ENCODE measurements at regions not wholly inside any gene's neighbourhood (a gene's known extent, or its start where the extent isn't known, plus 50 kb on each side); places are given as distances from the start of the nearest gene placed in this dataset.

DNA sequence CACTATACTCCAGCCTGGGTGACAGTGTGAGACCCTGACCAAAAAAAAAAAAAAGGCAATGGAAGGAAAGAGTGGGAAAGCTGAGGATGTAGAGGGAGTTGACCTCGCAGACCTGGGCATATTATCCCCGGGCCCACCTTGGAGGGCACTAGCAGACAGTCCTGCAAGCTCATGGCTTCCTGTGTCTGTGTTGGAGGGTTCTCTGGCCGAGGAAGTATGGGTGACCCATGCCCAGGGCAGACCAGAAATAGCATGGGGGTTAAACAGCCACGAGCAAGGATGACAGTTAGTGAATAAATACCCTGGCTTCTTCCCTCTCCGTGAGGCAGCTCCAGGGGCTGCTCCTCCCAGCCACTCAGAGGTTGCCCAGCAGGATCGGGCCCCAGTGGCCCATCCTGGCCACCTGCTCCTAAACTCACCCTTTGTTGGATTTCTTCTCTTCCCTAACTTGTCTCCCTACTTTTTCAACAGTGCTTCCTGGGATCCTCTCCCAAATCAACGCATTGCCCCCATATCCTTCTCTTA lies 485.8 kb downstream of the ZNF536 start:
- Histone ChIP-seq H3K4me1 (ENCODE audit: insufficient read depth, low read length) (no peaks in the 10 kb centered on the region), H3K27ac (ENCODE audit: insufficient read length, low read depth, low read length) (no peak overlapping the region), H3K79me2 (ENCODE audit: insufficient read depth, low read length) (no peaks in the 10 kb centered on the region), H4K20me1 (ENCODE audit: control insufficient read depth, insufficient read depth, insufficient read length) (no peaks in the 10 kb centered on the region), H4K8ac (replicated peaks; ENCODE audit: insufficient read length, low read depth, low read length) (no peak overlapping the region), H4K5ac (ENCODE audit: insufficient read length, low read depth, low read length) (no peak overlapping the region), H3K18ac (ENCODE audit: insufficient read length, low read depth, low read length) (no peak overlapping the region), H2BK12ac (ENCODE audit: insufficient read length, low read depth, low read length) (no peak overlapping the region), H2BK120ac (ENCODE audit: low read depth, low read length, poor library complexity, severe bottlenecking) (no peak overlapping the region), H3K4me2 (ENCODE audit: insufficient read depth, insufficient read length, low read length) (no peak overlapping the region), H2BK15ac (ENCODE audit: low read depth, low read length) (no peak overlapping the region), H4K91ac (ENCODE audit: insufficient read length, low read depth, low read length) (no peak overlapping the region), H2BK20ac (ENCODE audit: low read depth, low read length, poor library complexity, severe bottlenecking) (no peak overlapping the region), H3K4ac (ENCODE audit: low read depth, low read length) (no peak overlapping the region), H3K23me2 (ENCODE audit: insufficient read length, low read depth, low read length, poor library complexity, severe bottlenecking) (no peaks in the 10 kb centered on the region), H3K79me1 (ENCODE audit: insufficient read depth, low read depth, low read length, poor library complexity, severe bottlenecking) (no peaks in the 10 kb centered on the region), H3K9ac (ENCODE audit: extremely low read depth, insufficient read length, low read length) (no peak overlapping the region), H3K27me3 (ENCODE audit: insufficient read depth, low read length) (no peaks in the 10 kb centered on the region), H3K56ac (ENCODE audit: insufficient read length, low read depth, low read length) (no peak overlapping the region), H3K23ac (ENCODE audit: insufficient read length, low read depth, low read length) (no peak overlapping the region), H3T11ph (ENCODE audit: low read length) (no peak overlapping the region), H3K14ac (ENCODE audit: insufficient read depth, low read length) (no peak overlapping the region), H2BK5ac (ENCODE audit: insufficient read length, low read length) (no peak overlapping the region), H2AFZ (ENCODE audit: low read length) (no peak overlapping the region), H2AK5ac (ENCODE audit: insufficient read length, low read length) (no peak overlapping the region), H3K9me3 (ENCODE audit: control insufficient read depth, low read depth, low read length) (no peaks in the 10 kb centered on the region)
- Mint-ChIP-seq H3K4me1 (peaks cover 0 to 3% of the 10 kb centered on the region in 2 experiments; a peak in 2 of 4 replicates), H3K4me3 (no peak overlapping the region), H3K27me3 (ENCODE audit: low read depth) (no peaks in the 10 kb centered on the region), H3K27ac (no peak overlapping the region; a peak in 1 of 7 replicates), H3K9me3 (no peaks in the 10 kb centered on the region; a peak in 1 of 5 replicates), H3K36me3 (ENCODE audit: insufficient read depth in 1 of 3, low read depth in 3 of 3) (no peaks in the 10 kb centered on the region)
- no CpG with 5 or more reads among the region's 7 CpGs for WGBS (ENCODE audit: extremely low coverage, insufficient read length, low lambda C conversion rate)
- no peak for DNase-seq
- TF ChIP-seq, protein P1, sequence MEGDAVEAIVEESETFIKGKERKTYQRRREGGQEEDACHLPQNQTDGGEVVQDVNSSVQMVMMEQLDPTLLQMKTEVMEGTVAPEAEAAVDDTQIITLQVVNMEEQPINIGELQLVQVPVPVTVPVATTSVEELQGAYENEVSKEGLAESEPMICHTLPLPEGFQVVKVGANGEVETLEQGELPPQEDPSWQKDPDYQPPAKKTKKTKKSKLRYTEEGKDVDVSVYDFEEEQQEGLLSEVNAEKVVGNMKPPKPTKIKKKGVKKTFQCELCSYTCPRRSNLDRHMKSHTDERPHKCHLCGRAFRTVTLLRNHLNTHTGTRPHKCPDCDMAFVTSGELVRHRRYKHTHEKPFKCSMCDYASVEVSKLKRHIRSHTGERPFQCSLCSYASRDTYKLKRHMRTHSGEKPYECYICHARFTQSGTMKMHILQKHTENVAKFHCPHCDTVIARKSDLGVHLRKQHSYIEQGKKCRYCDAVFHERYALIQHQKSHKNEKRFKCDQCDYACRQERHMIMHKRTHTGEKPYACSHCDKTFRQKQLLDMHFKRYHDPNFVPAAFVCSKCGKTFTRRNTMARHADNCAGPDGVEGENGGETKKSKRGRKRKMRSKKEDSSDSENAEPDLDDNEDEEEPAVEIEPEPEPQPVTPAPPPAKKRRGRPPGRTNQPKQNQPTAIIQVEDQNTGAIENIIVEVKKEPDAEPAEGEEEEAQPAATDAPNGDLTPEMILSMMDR (conservative IDR thresholded peaks at IDR 0.05): no peak

Data from H9 (cell line).